Activated CD8-positive, alpha-beta T cell treated with anti-CD3 and anti-CD28 coated beads for 36 hours (primary cell): ENCODE measurements at regions not wholly inside any gene's neighbourhood (a gene's known extent, or its start where the extent isn't known, plus 50 kb on each side); places are given as distances from the start of the nearest gene placed in this dataset.

Experiments
- ATAC-seq: fragments of 200-7000 bp; cut with Tn5 transposase; one replicate; pipeline ENCODE4 v1.10.0; 2021; ENCODE audit warnings: mild to moderate bottlenecking, moderate library complexity
- CTCF ChIA-PET: fragments of 350-600 bp; sonication (Branson Sonifier 250); formaldehyde crosslinking; loops from one replicate; lab custom pipeline; 2021; ENCODE audit warnings: antibody characterized with exemption; lab: Charles Lee
- POLR2A ChIA-PET: fragments of 350-600 bp; sonication (Branson Sonifier 250); formaldehyde crosslinking; loops from one replicate; lab custom pipeline; 2021; ENCODE audit warnings: antibody characterized with exemption; lab: Charles Lee
- DNase-seq: peaks from one replicate; pipeline ENCODE4 v3.0.0-alpha.2; 2020
- H3K27ac Mint-ChIP-seq: one replicate; pipeline ENCODE4 v1.8.0; 2021; ENCODE audit warnings: mild to moderate bottlenecking, mixed read lengths
- H3K27me3 Mint-ChIP-seq: one replicate; pipeline ENCODE4 v1.8.0; 2021; ENCODE audit warnings: mixed read lengths
- H3K36me3 Mint-ChIP-seq: one replicate; pipeline ENCODE4 v1.8.0; 2021; ENCODE audit warnings: low read depth, mixed read lengths
- H3K4me1 Mint-ChIP-seq: one replicate; pipeline ENCODE4 v1.8.0; 2021; ENCODE audit warnings: low read depth, mixed read lengths
- H3K4me3 Mint-ChIP-seq: one replicate; pipeline ENCODE4 v1.8.0; 2021; ENCODE audit warnings: mild to moderate bottlenecking, moderate library complexity, mixed read lengths
- H3K9me3 Mint-ChIP-seq: one replicate; pipeline ENCODE4 v1.8.0; 2021; ENCODE audit warnings: mixed read lengths
- intact Hi-C: fragments of 100-400 bp; cut with micrococcal nuclease; formaldehyde crosslinking; loops from one replicate; pipeline ENCODE4 v1.10.0; 2022
- TF ChIP-seq, protein P1 (sequence below): fragments of 200-600 bp; IDR thresholded peaks from one replicate; pipeline ENCODE4 v1.8.0; 2022; ENCODE audit warnings: antibody characterized with exemption, mild to moderate bottlenecking

DNA sequence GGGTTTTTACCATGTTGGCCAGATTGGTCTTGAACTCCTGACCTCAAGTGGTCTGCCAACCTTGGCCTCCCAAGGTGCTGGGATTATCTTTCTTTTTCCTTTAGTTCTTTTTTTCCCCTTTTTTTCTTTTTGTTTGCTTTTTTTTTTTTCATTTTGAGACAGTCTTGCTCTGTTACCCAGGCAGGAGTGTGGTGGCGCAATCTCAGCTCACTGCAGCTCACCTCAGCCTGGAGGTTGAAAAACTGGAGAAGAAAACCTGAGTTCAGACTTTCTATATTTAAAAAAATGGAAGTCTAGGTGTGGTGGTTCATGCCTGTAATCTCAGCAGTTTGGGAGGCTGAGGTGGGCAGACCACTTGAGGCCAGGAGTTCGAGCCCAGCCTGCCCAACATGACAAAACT lies 181.1 kb upstream of the HS3ST1 start:
- no peaks in the 10 kb centered on the region for H3K36me3 Mint-ChIP-seq
- CTCF ChIA-PET = no interaction called here
- ATAC-seq (no peak), DNase-seq (no peak)
- H3K27me3 Mint-ChIP-seq = peaks cover 2% of the 10 kb centered on the region
- no peak overlapping the region for H3K27ac Mint-ChIP-seq
- intact Hi-C loops = no loop called here
- H3K4me1 Mint-ChIP-seq = no peaks in the 10 kb centered on the region
- TF ChIP-seq, protein P1, sequence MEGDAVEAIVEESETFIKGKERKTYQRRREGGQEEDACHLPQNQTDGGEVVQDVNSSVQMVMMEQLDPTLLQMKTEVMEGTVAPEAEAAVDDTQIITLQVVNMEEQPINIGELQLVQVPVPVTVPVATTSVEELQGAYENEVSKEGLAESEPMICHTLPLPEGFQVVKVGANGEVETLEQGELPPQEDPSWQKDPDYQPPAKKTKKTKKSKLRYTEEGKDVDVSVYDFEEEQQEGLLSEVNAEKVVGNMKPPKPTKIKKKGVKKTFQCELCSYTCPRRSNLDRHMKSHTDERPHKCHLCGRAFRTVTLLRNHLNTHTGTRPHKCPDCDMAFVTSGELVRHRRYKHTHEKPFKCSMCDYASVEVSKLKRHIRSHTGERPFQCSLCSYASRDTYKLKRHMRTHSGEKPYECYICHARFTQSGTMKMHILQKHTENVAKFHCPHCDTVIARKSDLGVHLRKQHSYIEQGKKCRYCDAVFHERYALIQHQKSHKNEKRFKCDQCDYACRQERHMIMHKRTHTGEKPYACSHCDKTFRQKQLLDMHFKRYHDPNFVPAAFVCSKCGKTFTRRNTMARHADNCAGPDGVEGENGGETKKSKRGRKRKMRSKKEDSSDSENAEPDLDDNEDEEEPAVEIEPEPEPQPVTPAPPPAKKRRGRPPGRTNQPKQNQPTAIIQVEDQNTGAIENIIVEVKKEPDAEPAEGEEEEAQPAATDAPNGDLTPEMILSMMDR = no peak
- H3K4me3 Mint-ChIP-seq = no peak overlapping the region
- no peaks in the 10 kb centered on the region for H3K9me3 Mint-ChIP-seq
- POLR2A ChIA-PET = no interaction called here

GRCh38 chr4:11608992-11609391 lies 180.3 kb upstream of the HS3ST1 start:
- TF ChIP-seq, protein P1 = no peak
- Mint-ChIP-seq H3K36me3 (no peaks in the 10 kb centered on the region), H3K4me3 (no peak overlapping the region), H3K4me1 (no peaks in the 10 kb centered on the region), H3K9me3 (no peaks in the 10 kb centered on the region), H3K27me3 (peaks cover 3% of the 10 kb centered on the region), H3K27ac (no peak overlapping the region)
- intact Hi-C loops = no loop called here
- ATAC-seq (no peak), DNase-seq (no peak)
- POLR2A ChIA-PET = no interaction called here
- CTCF ChIA-PET = no interaction called here

GRCh38 chr4:11606078-11606477 lies 177.4 kb upstream of the HS3ST1 start:
- Mint-ChIP-seq H3K36me3 (no peaks in the 10 kb centered on the region), H3K27ac (no peak overlapping the region), H3K27me3 (peaks cover 2% of the 10 kb centered on the region), H3K4me1 (no peaks in the 10 kb centered on the region), H3K4me3 (no peak overlapping the region), H3K9me3 (no peaks in the 10 kb centered on the region)
- intact Hi-C loops = no loop called here
- ChIA-PET CTCF (no interaction called here), POLR2A (no interaction called here)
- ATAC-seq (no peak), DNase-seq (no peak)
- TF ChIP-seq, protein P1 = no peak

GRCh38 chr4:11605597-11605996 lies 176.9 kb upstream of the HS3ST1 start:
- ATAC-seq = no peak
- POLR2A ChIA-PET = no interaction called here
- H3K9me3 Mint-ChIP-seq = no peaks in the 10 kb centered on the region
- intact Hi-C loops = no loop called here
- no peak for DNase-seq
- H3K36me3 Mint-ChIP-seq = no peaks in the 10 kb centered on the region
- TF ChIP-seq, protein P1 = no peak
- no peak overlapping the region for H3K4me3 Mint-ChIP-seq
- no peak overlapping the region for H3K27ac Mint-ChIP-seq
- H3K27me3 Mint-ChIP-seq = peaks cover 1% of the 10 kb centered on the region
- CTCF ChIA-PET = no interaction called here
- H3K4me1 Mint-ChIP-seq = no peaks in the 10 kb centered on the region

GRCh38 chr4:11604821-11605220 lies 176.1 kb upstream of the HS3ST1 start:
- H3K27ac Mint-ChIP-seq = no peak overlapping the region
- ATAC-seq (no peak), DNase-seq (no peak)
- intact Hi-C loops = no loop called here
- TF ChIP-seq, protein P1 = no peak
- CTCF ChIA-PET = interaction anchor here (1.6 kb wide), 1 partner anchor 11 kb away, joined by 3 read pairs; no protein-coding TSS in a partner anchor
- no peak overlapping the region for H3K4me3 Mint-ChIP-seq
- POLR2A ChIA-PET = no interaction called here
- peaks cover 1% of the 10 kb centered on the region for H3K27me3 Mint-ChIP-seq
- no peaks in the 10 kb centered on the region for H3K36me3 Mint-ChIP-seq
- no peaks in the 10 kb centered on the region for H3K9me3 Mint-ChIP-seq
- no peaks in the 10 kb centered on the region for H3K4me1 Mint-ChIP-seq
